Mesothelial cell of epicardium (in vitro differentiated cells): ENCODE measurements at regions not wholly inside any gene's neighbourhood (a gene's known extent, or its start where the extent isn't known, plus 50 kb on each side); places are given as distances from the start of the nearest gene placed in this dataset.

Experiments
- DNase-seq, 2 experiments: peaks; one replicate each; pipeline ENCODE4 v3.0.0; 2021; ENCODE audit warnings: low spot score in 2 of 2; ENCODE audit not compliant: unreplicated experiment in 2 of 2
- H3K27ac Mint-ChIP-seq: 2 replicates; pipeline ENCODE4 v1.8.0; 2021; ENCODE audit warnings: mixed read lengths
- H3K27me3 Mint-ChIP-seq: 2 replicates; pipeline ENCODE4 v1.8.0; 2021; ENCODE audit warnings: low read depth, mixed read lengths
- H3K36me3 Mint-ChIP-seq: 2 replicates; pipeline ENCODE4 v1.8.0; 2021; ENCODE audit warnings: mixed read lengths
- H3K4me1 Mint-ChIP-seq: 2 replicates; pipeline ENCODE4 v1.8.0; 2021; ENCODE audit warnings: mixed read lengths
- H3K4me3 Mint-ChIP-seq: 2 replicates; pipeline ENCODE4 v1.8.0; 2021; ENCODE audit warnings: mild to moderate bottlenecking, moderate library complexity, mixed read lengths
- H3K9me3 Mint-ChIP-seq: 2 replicates; pipeline ENCODE4 v1.8.0; 2021; ENCODE audit warnings: mixed read lengths
- TF ChIP-seq, protein P1 (sequence below): fragments of 200-600 bp; sonication (generic); IDR thresholded peaks from one replicate; pipeline ENCODE4 v1.5.0; 2021; ENCODE audit warnings: antibody characterized with exemption; ENCODE audit not compliant: unreplicated experiment

- no peak overlapping the region for H3K27ac Mint-ChIP-seq
- TF ChIP-seq, protein P1, sequence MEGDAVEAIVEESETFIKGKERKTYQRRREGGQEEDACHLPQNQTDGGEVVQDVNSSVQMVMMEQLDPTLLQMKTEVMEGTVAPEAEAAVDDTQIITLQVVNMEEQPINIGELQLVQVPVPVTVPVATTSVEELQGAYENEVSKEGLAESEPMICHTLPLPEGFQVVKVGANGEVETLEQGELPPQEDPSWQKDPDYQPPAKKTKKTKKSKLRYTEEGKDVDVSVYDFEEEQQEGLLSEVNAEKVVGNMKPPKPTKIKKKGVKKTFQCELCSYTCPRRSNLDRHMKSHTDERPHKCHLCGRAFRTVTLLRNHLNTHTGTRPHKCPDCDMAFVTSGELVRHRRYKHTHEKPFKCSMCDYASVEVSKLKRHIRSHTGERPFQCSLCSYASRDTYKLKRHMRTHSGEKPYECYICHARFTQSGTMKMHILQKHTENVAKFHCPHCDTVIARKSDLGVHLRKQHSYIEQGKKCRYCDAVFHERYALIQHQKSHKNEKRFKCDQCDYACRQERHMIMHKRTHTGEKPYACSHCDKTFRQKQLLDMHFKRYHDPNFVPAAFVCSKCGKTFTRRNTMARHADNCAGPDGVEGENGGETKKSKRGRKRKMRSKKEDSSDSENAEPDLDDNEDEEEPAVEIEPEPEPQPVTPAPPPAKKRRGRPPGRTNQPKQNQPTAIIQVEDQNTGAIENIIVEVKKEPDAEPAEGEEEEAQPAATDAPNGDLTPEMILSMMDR: no peak
- no peak for DNase-seq
- no peak overlapping the region for H3K4me3 Mint-ChIP-seq
- H3K36me3 Mint-ChIP-seq: no peaks in the 10 kb centered on the region
- no peaks in the 10 kb centered on the region for H3K9me3 Mint-ChIP-seq
- H3K4me1 Mint-ChIP-seq: peaks cover 6% of the 10 kb centered on the region
- no peaks in the 10 kb centered on the region for H3K27me3 Mint-ChIP-seq
Observed at GRCh38 chr13:58594747-58595600, 963.4 kb downstream of the PCDH17 start.

- Mint-ChIP-seq H3K4me3 (no peak overlapping the region), H3K9me3 (peaks cover 3% of the 10 kb centered on the region), H3K27ac (no peak overlapping the region), H3K36me3 (no peaks in the 10 kb centered on the region), H3K4me1 (peaks cover 6% of the 10 kb centered on the region), H3K27me3 (no peaks in the 10 kb centered on the region)
- TF ChIP-seq, protein P1: no peak
- no peak for DNase-seq
Observed at GRCh38 chr13:58597552-58597951, 966.0 kb downstream of the PCDH17 start.

- no peaks in the 10 kb centered on the region for H3K36me3 Mint-ChIP-seq
- peaks cover 3% of the 10 kb centered on the region for H3K9me3 Mint-ChIP-seq
- no peak overlapping the region for H3K4me3 Mint-ChIP-seq
- H3K27ac Mint-ChIP-seq: no peak overlapping the region
- no peaks in the 10 kb centered on the region for H3K27me3 Mint-ChIP-seq
- DNase-seq: no peak
- peaks cover 6% of the 10 kb centered on the region for H3K4me1 Mint-ChIP-seq
- TF ChIP-seq, protein P1: no peak
Observed at GRCh38 chr13:58598241-58598640, 966.7 kb downstream of the PCDH17 start.

DNA sequence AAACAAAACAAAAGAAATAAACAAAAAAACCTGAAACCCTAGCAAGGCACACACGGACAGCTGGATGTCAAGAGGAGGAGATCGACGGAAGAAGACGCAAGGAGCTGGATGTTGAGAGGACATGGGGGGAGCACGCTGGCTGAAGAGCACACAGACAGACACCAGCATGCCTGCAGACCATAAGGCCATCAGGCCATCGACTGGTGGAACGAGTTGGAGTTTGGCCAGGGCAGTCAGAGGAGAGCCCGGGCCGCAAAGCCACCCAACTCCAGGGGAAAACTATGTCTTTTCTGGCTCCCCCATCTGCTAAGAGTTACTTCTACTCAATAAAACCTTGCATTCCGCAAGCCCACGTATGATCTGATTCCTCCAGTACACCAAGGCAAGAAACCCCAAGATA is 979.6 kb downstream of the PCDH17 start:
- peaks cover 13% of the 10 kb centered on the region for H3K9me3 Mint-ChIP-seq

GRCh38 chr13:58617880-58618665 is 986.5 kb downstream of the PCDH17 start:
- TF ChIP-seq, protein P1: no peak
- Mint-ChIP-seq H3K27me3 (no peaks in the 10 kb centered on the region), H3K4me1 (peaks cover 24% of the 10 kb centered on the region), H3K27ac (no peak overlapping the region), H3K36me3 (no peaks in the 10 kb centered on the region), H3K4me3 (no peak overlapping the region), H3K9me3 (peaks cover 8% of the 10 kb centered on the region)
- DNase-seq: no peak

More for the DNA sequence above, 979.6 kb downstream of the PCDH17 start:
- Mint-ChIP-seq H3K36me3 (no peaks in the 10 kb centered on the region), H3K4me1 (no peaks in the 10 kb centered on the region), H3K4me3 (no peak overlapping the region), H3K27me3 (no peaks in the 10 kb centered on the region), H3K27ac (no peak overlapping the region)
- TF ChIP-seq, protein P1: no peak
- DNase-seq: no peak
